ENCODE measurements at regions not wholly inside any gene's neighbourhood (a gene's known extent, or its start where the extent isn't known, plus 50 kb on each side); places are given as distances from the start of the nearest gene placed in this dataset.
"Not testable (repeated sequence)": the region's sequence is repeated elsewhere in the genome, so short reads cannot be mapped to it uniquely, and the experiment has no call there.

GRCh38 chr6:106883808-106884262, 90.7 kb downstream of the CD24 start:
- DNase-seq, result no peak

GRCh38 chr6:106882601-106883518, 91.7 kb downstream of the CD24 start:
- DNase-seq, result no peak

- no peak for DNase-seq
Measured at GRCh38 chr6:106882138-106882537, 92.4 kb downstream of the CD24 start.

GRCh38 chr6:106880952-106881351, 93.6 kb downstream of the CD24 start:
- no peak for DNase-seq

GRCh38 chr6:106875782-106876321, 98.7 kb downstream of the CD24 start:
- DNase-seq, result no peak

GRCh38 chr6:106874481-106874880, 100.0 kb downstream of the CD24 start:
- DNase-seq, result no peak

GRCh38 chr6:106872049-106872448, 102.5 kb downstream of the CD24 start:
- no peak for DNase-seq

GRCh38 chr6:106870824-106871717, 103.5 kb downstream of the CD24 start:
- no peak for DNase-seq

GRCh38 chr6:106870069-106870468, 104.5 kb downstream of the CD24 start:
- DNase-seq, result no peak

- no peak for DNase-seq
Measured at GRCh38 chr6:106869203-106869602, 105.3 kb downstream of the CD24 start.

GRCh38 chr6:106866875-106867658, 107.5 kb downstream of the CD24 start:
- no peak for DNase-seq

- DNase-seq, result no peak
Measured at GRCh38 chr6:106862858-106863257, 111.7 kb downstream of the CD24 start.

- DNase-seq, result no peak
Measured at GRCh38 chr6:106860940-106861339, 113.6 kb downstream of the CD24 start.

- DNase-seq, result no peak
Measured at GRCh38 chr6:106858653-106859092, 115.9 kb downstream of the CD24 start.

- no peak for DNase-seq
Measured at GRCh38 chr6:106857771-106858652, 116.5 kb downstream of the CD24 start.

- DNase-seq, result not testable (repeated sequence)
Measured at GRCh38 chr6:106857310-106857709, 117.2 kb downstream of the CD24 start.

GRCh38 chr6:106856227-106856874, 118.2 kb downstream of the CD24 start:
- DNase-seq, result no peak

GRCh38 chr6:106855117-106855516, 119.4 kb downstream of the CD24 start:
- no peak for DNase-seq

- DNase-seq, result no peak
Measured at GRCh38 chr6:106849676-106850332, 124.7 kb downstream of the CD24 start.

GRCh38 chr6:106849120-106849519, 125.4 kb downstream of the CD24 start:
- no peak for DNase-seq
